K562 (cell line): ENCODE measurements at regions not wholly inside any gene's neighbourhood (a gene's known extent, or its start where the extent isn't known, plus 50 kb on each side); places are given as distances from the start of the nearest gene placed in this dataset.
"Not testable (repeated sequence)": the region's sequence is repeated elsewhere in the genome, so short reads cannot be mapped to it uniquely, and the experiment has no call there.

Experiments
- ATAC-seq: fragments of 200-7000 bp; cut with Tn5 transposase; 3 replicates; pipeline ENCODE4 v1.9.1; 2020; ENCODE audit warnings: moderate library complexity
- BruUV-seq: library from RNA; stranded (reverse); fragments of 400-500 nt; replicated peaks from 2 replicates; lab custom pipeline; 2021; lab: Mats Ljungman, UMichigan
- CTCF ChIA-PET: fragments of 300-600 bp; formaldehyde crosslinking; extraction: SDS; loops from one replicate; lab custom pipeline; 2021; ENCODE audit warnings: low intra/inter-chr PET ratio; lab: Yijun Ruan, JAX
- POLR2A ChIA-PET: fragments of 300-600, 350-650 bp; sonication (Branson Sonifier 250); formaldehyde crosslinking; extraction: SDS; loops from one replicate; lab custom pipeline; 2021; ENCODE audit warnings: antibody characterized with exemption, inconsistent platforms; lab: Yijun Ruan, JAX
- DNase-seq, 4 experiments: peaks; one replicate each; pipeline versions ENCODE4 v3.0.0 to v3.0.0-alpha.2; 2011 to 2018; ENCODE audit warnings: low spot score in 3 of 4, mixed read lengths in 3 of 4; ENCODE audit errors: extremely low read depth in 1 of 4
- FAIRE-seq: peaks from 2 replicates; lab custom pipeline; 2011; peaks lifted over from hg19 to GRCh38; lab: Jason Lieb, UNC
- H2AFZ ChIP-seq: 2 replicates; pipeline ENCODE4 v1.6.0; 2011; ENCODE audit warnings: low read depth, low read length, control low read depth, inconsistent platforms
- H3K27ac ChIP-seq: fragments of 200-600 bp; 3 replicates; pipeline ENCODE4 v1.8.0; 2011; ENCODE audit warnings: low read depth, mild to moderate bottlenecking, control low read depth, inconsistent platforms, low read length, moderate library complexity, mixed read lengths; ENCODE audit errors: extremely low read depth
- H3K27me3 ChIP-seq, 2 experiments: fragments of 300-600 bp in 1 of 2; 2 replicates in 1 of 2; 3 replicates in 1 of 2; pipeline versions ENCODE4 v1.6.0 to v1.8.0; 2011; ENCODE audit warnings: inconsistent platforms in 2 of 2, low read length in 2 of 2, mild to moderate bottlenecking in 1 of 2, mixed read lengths in 1 of 2, moderate library complexity in 1 of 2; ENCODE audit not compliant: control insufficient read depth in 2 of 2, insufficient read depth in 2 of 2
- H3K36me3 ChIP-seq: fragments of 300-600 bp; 3 replicates; pipeline ENCODE4 v1.8.0; 2011; ENCODE audit warnings: mild to moderate bottlenecking, low read length, inconsistent platforms; ENCODE audit not compliant: control insufficient read depth, insufficient read depth
- H3K4me1 ChIP-seq, 2 experiments: fragments of 200-600 bp in 1 of 2; replicated peaks in 1 of 2; 2 replicates in 1 of 2; 3 replicates in 1 of 2; pipeline versions ENCODE4 v1.5.1 to v1.8.0; 2011; ENCODE audit warnings: inconsistent platforms in 2 of 2, low read length in 2 of 2, mild to moderate bottlenecking in 1 of 2, mixed read lengths in 1 of 2, moderate library complexity in 1 of 2; ENCODE audit not compliant: control insufficient read depth in 2 of 2, insufficient read depth in 2 of 2
- H3K4me2 ChIP-seq: 2 replicates; pipeline ENCODE4 v1.6.1; 2011; ENCODE audit warnings: low read length, control low read depth, inconsistent platforms, mixed read lengths; ENCODE audit not compliant: insufficient read depth
- H3K4me3 ChIP-seq: fragments of 200-600 bp; sonication (generic), shearing (Covaris generic); 2 replicates; pipeline ENCODE4 v1.5.1; 2016; ENCODE audit warnings: control low read depth, inconsistent platforms
- H3K79me2 ChIP-seq: fragments of 200-600 bp; 3 replicates; pipeline ENCODE4 v1.8.0; 2011; ENCODE audit warnings: low read length, inconsistent platforms; ENCODE audit not compliant: control insufficient read depth, insufficient read depth
- H3K9ac ChIP-seq, 2 experiments: 2 replicates each; pipeline versions ENCODE4 v1.6.0 to v1.6.1; 2011; ENCODE audit warnings: low read depth in 2 of 2, low read length in 2 of 2, control low read depth in 1 of 2, inconsistent platforms in 1 of 2, mild to moderate bottlenecking in 1 of 2, mixed read lengths in 1 of 2; ENCODE audit not compliant: insufficient read depth in 1 of 2
- H3K9me1 ChIP-seq: one replicate; pipeline ENCODE4 v1.6.0; 2011; ENCODE audit warnings: inconsistent platforms, mild to moderate bottlenecking, low read length, moderate library complexity; ENCODE audit not compliant: control insufficient read depth, insufficient read depth
- H3K9me3 ChIP-seq: replicated peaks from 2 replicates; pipeline ENCODE4 v1.5.1; 2011; ENCODE audit warnings: low read depth, low read length, inconsistent platforms; ENCODE audit not compliant: control insufficient read depth, insufficient read depth
- H4K20me1 ChIP-seq: replicated peaks from 2 replicates; pipeline ENCODE4 v1.6.1; 2011; ENCODE audit warnings: low read length, inconsistent platforms, mixed read lengths; ENCODE audit not compliant: control insufficient read depth, insufficient read depth
- MLX ChIP-seq, 2 experiments: fragments of 450-650 bp in 1 of 2; sonication (generic) in 1 of 2; formaldehyde crosslinking; conservative IDR thresholded peaks; 2 replicates each; pipeline versions ENCODE4 v1.4.0 to v1.8.1; 2020 to 2022; ENCODE audit warnings: mild to moderate bottlenecking in 1 of 2, missing genetic modification reagents in 1 of 2
- ZNF263 ChIP-seq: sonication (generic); formaldehyde crosslinking; IDR thresholded peaks from 2 replicates; pipeline ENCODE4 v1.8.0; 2022; ENCODE audit warnings: mild to moderate bottlenecking, missing genetic modification reagents, borderline replicate concordance
- WGBS: fragments of 100-300 bp; shearing (Covaris generic); methylation state at CpG from one replicate; pipeline ENCODE4 v1.1.6; 2016; ENCODE audit warnings: low coverage, mixed read lengths; ENCODE audit not compliant: insufficient coverage; ENCODE audit errors: missing lambda C conversion rate; 5-methylcytosine and 5-hydroxymethylcytosine counted together
- in situ Hi-C: fragments of 300-500 bp; cut with MboI; formaldehyde crosslinking; loops from 4 replicates; pipeline ENCODE4 v1.15.0; 2018; ENCODE audit warnings: inconsistent platforms, mixed read lengths
- intact Hi-C: fragments of 100-400 bp; cut with micrococcal nuclease; formaldehyde crosslinking; loops from 2 replicates; pipeline ENCODE4 v1.14.2; 2022

- H2AFZ ChIP-seq, H3K79me2 ChIP-seq, H3K9me3 ChIP-seq, H3K9me1 ChIP-seq, ATAC-seq, intact Hi-C loops, H4K20me1 ChIP-seq, POLR2A ChIA-PET, H3K27ac ChIP-seq, H3K4me1 ChIP-seq, H3K36me3 ChIP-seq, in situ Hi-C loops, H3K9ac ChIP-seq, BruUV-seq, H3K4me3 ChIP-seq, H3K4me2 ChIP-seq, DNase-seq: not testable (repeated sequence)
- 0% methylated on average over 5 of the region's 5 CpGs for WGBS
- H3K27me3 ChIP-seq, result peaks cover 0 to 36% of the 10 kb centered on the region in 2 experiments; a peak in 2 of 5 replicates
- FAIRE-seq, result peak; percentile 57
- CTCF ChIA-PET, result interaction anchor here (0.6 kb wide), 1 partner anchor 1781 kb away, joined by 4 read pairs; no protein-coding TSS in a partner anchor
Observed at GRCh38 chr20:46788763-46789091, 79.3 kb downstream of the SLC2A10 start.

- no TSS peak for BruUV-seq
Observed at GRCh38 chr20:46789339-46790028, 80.0 kb downstream of the SLC2A10 start.

More at GRCh38 chr20:46789339-46790028, 80.0 kb downstream of the SLC2A10 start:
- no peaks in the 10 kb centered on the region for H3K36me3 ChIP-seq
- H3K4me1 ChIP-seq, result no peaks in the 10 kb centered on the region; a peak in 1 of 5 replicates
- no peak for ATAC-seq
- 1% methylated on average over 13 of the region's 13 CpGs for WGBS
- peaks cover under 1 to 40% of the 10 kb centered on the region in 2 experiments; a peak in 3 of 5 replicates for H3K27me3 ChIP-seq
- FAIRE-seq, result no peak
- no peak for TF ChIP-seq MLX (CRISPR knock-in tag; conservative IDR thresholded peaks at IDR 0.05)
- TF ChIP-seq ZNF263 (CRISPR knock-in tag), result peak; percentile 44; the same call in 1 of the 2 replicates
- no peak overlapping the region for H3K27ac ChIP-seq
- no peak overlapping the region for H3K9ac ChIP-seq
- no peaks in the 10 kb centered on the region for H3K79me2 ChIP-seq
- H3K9me1 ChIP-seq, result no peaks in the 10 kb centered on the region
- no peak overlapping the region for H3K4me2 ChIP-seq
- no peaks in the 10 kb centered on the region; the same call in 1 of the 2 replicates for H4K20me1 ChIP-seq
- ChIA-PET CTCF (interaction anchor here (0.6 kb wide), 1 partner anchor 1781 kb away, joined by 4 read pairs; no protein-coding TSS in a partner anchor), POLR2A (no interaction called here)
- H2AFZ ChIP-seq, result no peak overlapping the region
- intact Hi-C loops (no loop called here), in situ Hi-C loops (no loop called here)
- H3K9me3 ChIP-seq, result no peaks in the 10 kb centered on the region
- DNase-seq, result no peak
- H3K4me3 ChIP-seq, result no peak overlapping the region
